ENCODE measurements at regions not wholly inside any gene's neighbourhood (a gene's known extent, or its start where the extent isn't known, plus 50 kb on each side); places are given as distances from the start of the nearest gene placed in this dataset.
"Not testable (repeated sequence)": the region's sequence is repeated elsewhere in the genome, so short reads cannot be mapped to it uniquely, and the experiment has no call there.

GRCh38 chrX:3896755-3897154 is 183.3 kb upstream of the PRKX start:
- TF ChIP-seq, protein P1, sequence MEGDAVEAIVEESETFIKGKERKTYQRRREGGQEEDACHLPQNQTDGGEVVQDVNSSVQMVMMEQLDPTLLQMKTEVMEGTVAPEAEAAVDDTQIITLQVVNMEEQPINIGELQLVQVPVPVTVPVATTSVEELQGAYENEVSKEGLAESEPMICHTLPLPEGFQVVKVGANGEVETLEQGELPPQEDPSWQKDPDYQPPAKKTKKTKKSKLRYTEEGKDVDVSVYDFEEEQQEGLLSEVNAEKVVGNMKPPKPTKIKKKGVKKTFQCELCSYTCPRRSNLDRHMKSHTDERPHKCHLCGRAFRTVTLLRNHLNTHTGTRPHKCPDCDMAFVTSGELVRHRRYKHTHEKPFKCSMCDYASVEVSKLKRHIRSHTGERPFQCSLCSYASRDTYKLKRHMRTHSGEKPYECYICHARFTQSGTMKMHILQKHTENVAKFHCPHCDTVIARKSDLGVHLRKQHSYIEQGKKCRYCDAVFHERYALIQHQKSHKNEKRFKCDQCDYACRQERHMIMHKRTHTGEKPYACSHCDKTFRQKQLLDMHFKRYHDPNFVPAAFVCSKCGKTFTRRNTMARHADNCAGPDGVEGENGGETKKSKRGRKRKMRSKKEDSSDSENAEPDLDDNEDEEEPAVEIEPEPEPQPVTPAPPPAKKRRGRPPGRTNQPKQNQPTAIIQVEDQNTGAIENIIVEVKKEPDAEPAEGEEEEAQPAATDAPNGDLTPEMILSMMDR (IDR thresholded peaks at IDR 0.05; ENCODE audit: extremely low read depth in 1 of 2, insufficient read depth in 1 of 2, low read depth in 1 of 2, low read length in 2 of 2) = not testable (repeated sequence)
- not testable (repeated sequence) for TF ChIP-seq POLR2A (IDR thresholded peaks at IDR 0.05; ENCODE audit: low read depth, low read length); EZH2 (IDR thresholded peaks at IDR 0.05; ENCODE audit: borderline replicate concordance, low read depth, low read length, severe bottlenecking); POLR2AphosphoS5 (IDR thresholded peaks at IDR 0.05; ENCODE audit: insufficient read depth, low read depth, low read length); FOS (IDR thresholded peaks at IDR 0.05; ENCODE audit: borderline replicate concordance, insufficient read depth, low read length); GATA2 (IDR thresholded peaks at IDR 0.05; ENCODE audit: insufficient read depth, insufficient read length, low read depth, low read length)
- TF ChIP-seq, protein P2, sequence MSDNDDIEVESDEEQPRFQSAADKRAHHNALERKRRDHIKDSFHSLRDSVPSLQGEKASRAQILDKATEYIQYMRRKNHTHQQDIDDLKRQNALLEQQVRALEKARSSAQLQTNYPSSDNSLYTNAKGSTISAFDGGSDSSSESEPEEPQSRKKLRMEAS (IDR thresholded peaks at IDR 0.05; ENCODE audit: insufficient read depth, insufficient read length) = not testable (repeated sequence)
